ENCODE measurements at regions not wholly inside any gene's neighbourhood (a gene's known extent, or its start where the extent isn't known, plus 50 kb on each side); places are given as distances from the start of the nearest gene placed in this dataset.

DNA sequence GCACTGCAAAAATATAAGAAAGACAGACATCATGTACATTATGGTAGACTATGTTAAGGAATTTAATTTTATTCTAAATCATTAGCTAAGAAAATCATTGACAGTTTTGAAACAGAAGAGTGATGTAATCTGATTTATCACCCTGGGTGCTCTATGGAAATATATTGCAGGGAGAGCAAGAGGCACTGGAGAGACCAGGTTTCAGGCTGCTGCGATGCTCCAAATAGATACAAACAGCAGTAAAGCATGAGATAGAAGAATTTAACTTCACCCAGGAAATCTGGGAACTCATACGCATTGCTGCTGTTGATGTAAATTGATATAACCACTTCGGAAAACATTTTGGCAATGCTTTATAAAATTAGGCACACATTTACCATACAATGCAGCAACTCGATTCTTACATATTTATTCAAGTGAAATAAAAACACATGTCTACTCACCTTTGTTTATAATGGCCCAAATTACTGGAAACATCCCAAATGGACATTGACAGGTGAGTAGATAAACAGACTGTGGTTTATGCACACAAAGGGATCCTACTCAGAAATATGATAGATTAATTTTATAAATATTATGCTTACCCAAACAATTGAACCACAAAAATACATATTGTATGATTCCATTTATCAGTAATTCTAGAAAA is 535.1 kb upstream of the CHORDC1 start:
- WGBS (ENCODE audit: insufficient coverage), result 94% methylated on average over 2 of the region's 4 CpGs
- CTCF ChIA-PET, result no interaction called here
- H3K4me3 ChIP-seq (ENCODE audit: control insufficient read depth in 1 of 7, extremely low read depth in 1 of 7, insufficient read depth in 4 of 7, low read depth in 2 of 7, low read length in 6 of 7), result no peak overlapping the region
- no peaks in the 10 kb centered on the region for H3K9me3 ChIP-seq (ENCODE audit: control extremely low read depth in 1 of 5, control insufficient read depth in 4 of 5, insufficient read depth in 2 of 5, low read depth in 1 of 5, low read length in 4 of 5)
- POLR2A ChIA-PET, result no interaction called here
- H3K36me3 ChIP-seq (ENCODE audit: control insufficient read depth in 4 of 4, insufficient read depth in 4 of 4, low read length in 3 of 4), result no peaks in the 10 kb centered on the region
- no peak for DNase-seq
- H3K27me3 ChIP-seq (replicated peaks in 2 of 5; ENCODE audit: control insufficient read depth in 4 of 5, insufficient read depth in 5 of 5, low read length in 4 of 5), result no peaks in the 10 kb centered on the region
- H3K27ac ChIP-seq (ENCODE audit: insufficient read depth in 1 of 2, low read depth in 1 of 2, low read length in 2 of 2, poor library complexity in 1 of 2, severe bottlenecking in 2 of 2), result no peak overlapping the region
- H3K4me1 ChIP-seq (ENCODE audit: control extremely low read depth in 1 of 4, control insufficient read depth in 4 of 4, insufficient read depth in 4 of 4, low read length in 3 of 4), result no peaks in the 10 kb centered on the region

DNA sequence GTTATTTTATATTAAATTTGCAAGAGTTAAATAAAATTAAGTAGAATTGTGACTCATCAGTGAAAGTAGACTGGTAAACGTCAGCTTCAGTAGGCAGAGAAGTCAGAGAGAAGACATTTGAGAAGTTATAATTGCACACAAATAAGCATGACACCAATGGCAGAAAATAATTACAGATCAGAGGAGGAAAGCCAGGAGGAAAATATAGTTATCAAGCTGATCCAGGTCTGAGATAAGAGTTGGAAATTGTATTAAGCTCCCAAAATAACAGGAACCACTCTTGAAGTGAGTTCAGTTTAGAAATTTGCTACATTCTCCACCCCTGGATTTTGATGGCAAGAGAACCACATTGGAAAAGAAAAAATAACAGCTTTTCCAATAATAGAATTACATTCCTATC is 533.8 kb upstream of the CHORDC1 start:
- Histone ChIP-seq H3K4me3 (ENCODE audit: control insufficient read depth in 1 of 7, extremely low read depth in 1 of 7, insufficient read depth in 4 of 7, low read depth in 2 of 7, low read length in 6 of 7) (no peak overlapping the region), H3K4me1 (ENCODE audit: control extremely low read depth in 1 of 4, control insufficient read depth in 4 of 4, insufficient read depth in 4 of 4, low read length in 3 of 4) (no peaks in the 10 kb centered on the region), H3K27ac (ENCODE audit: insufficient read depth in 1 of 2, low read depth in 1 of 2, low read length in 2 of 2, poor library complexity in 1 of 2, severe bottlenecking in 2 of 2) (no peak overlapping the region), H3K36me3 (ENCODE audit: control insufficient read depth in 4 of 4, insufficient read depth in 4 of 4, low read length in 3 of 4) (no peaks in the 10 kb centered on the region), H3K9me3 (ENCODE audit: control extremely low read depth in 1 of 5, control insufficient read depth in 4 of 5, insufficient read depth in 2 of 5, low read depth in 1 of 5, low read length in 4 of 5) (no peaks in the 10 kb centered on the region), H3K27me3 (replicated peaks in 2 of 5; ENCODE audit: control insufficient read depth in 4 of 5, insufficient read depth in 5 of 5, low read length in 4 of 5) (no peaks in the 10 kb centered on the region)
- ChIA-PET POLR2A (no interaction called here), CTCF (no interaction called here)
- DNase-seq, result no peak
- no CpG with 5 or more reads among the region's 1 CpG for WGBS (ENCODE audit: insufficient coverage)

DNA sequence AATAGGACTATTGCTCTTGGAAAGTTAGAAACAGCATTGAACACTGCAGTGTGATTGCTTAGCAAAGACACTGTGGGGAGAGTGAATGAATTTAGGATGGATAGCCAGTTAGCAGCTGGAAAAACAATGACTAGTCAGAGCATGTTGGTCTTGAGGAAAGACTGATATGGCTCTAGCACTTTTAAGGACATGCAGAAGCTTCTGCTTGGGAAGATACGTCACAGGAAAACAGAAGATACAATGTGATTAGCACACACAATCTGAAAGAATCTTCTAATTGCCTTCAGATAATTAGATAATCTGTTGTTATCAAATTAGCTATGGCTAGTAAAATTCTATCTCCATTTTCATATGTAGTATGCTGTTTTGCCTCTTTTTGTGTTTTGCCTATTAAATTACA is 530.7 kb upstream of the CHORDC1 start:
- no peaks in the 10 kb centered on the region for H3K4me1 ChIP-seq (ENCODE audit: control extremely low read depth in 1 of 4, control insufficient read depth in 4 of 4, insufficient read depth in 4 of 4, low read length in 3 of 4)
- DNase-seq, result no peak
- H3K27ac ChIP-seq (ENCODE audit: insufficient read depth in 1 of 2, low read depth in 1 of 2, low read length in 2 of 2, poor library complexity in 1 of 2, severe bottlenecking in 2 of 2), result no peak overlapping the region
- H3K9me3 ChIP-seq (ENCODE audit: control extremely low read depth in 1 of 5, control insufficient read depth in 4 of 5, insufficient read depth in 2 of 5, low read depth in 1 of 5, low read length in 4 of 5), result no peaks in the 10 kb centered on the region
- POLR2A ChIA-PET, result no interaction called here
- no peak overlapping the region for H3K4me3 ChIP-seq (ENCODE audit: control insufficient read depth in 1 of 7, extremely low read depth in 1 of 7, insufficient read depth in 4 of 7, low read depth in 2 of 7, low read length in 6 of 7)
- H3K27me3 ChIP-seq (replicated peaks in 2 of 5; ENCODE audit: control insufficient read depth in 4 of 5, insufficient read depth in 5 of 5, low read length in 4 of 5), result no peaks in the 10 kb centered on the region
- CTCF ChIA-PET, result no interaction called here
- no CpG with 5 or more reads among the region's 1 CpG for WGBS (ENCODE audit: insufficient coverage)
- no peaks in the 10 kb centered on the region for H3K36me3 ChIP-seq (ENCODE audit: control insufficient read depth in 4 of 4, insufficient read depth in 4 of 4, low read length in 3 of 4)

DNA sequence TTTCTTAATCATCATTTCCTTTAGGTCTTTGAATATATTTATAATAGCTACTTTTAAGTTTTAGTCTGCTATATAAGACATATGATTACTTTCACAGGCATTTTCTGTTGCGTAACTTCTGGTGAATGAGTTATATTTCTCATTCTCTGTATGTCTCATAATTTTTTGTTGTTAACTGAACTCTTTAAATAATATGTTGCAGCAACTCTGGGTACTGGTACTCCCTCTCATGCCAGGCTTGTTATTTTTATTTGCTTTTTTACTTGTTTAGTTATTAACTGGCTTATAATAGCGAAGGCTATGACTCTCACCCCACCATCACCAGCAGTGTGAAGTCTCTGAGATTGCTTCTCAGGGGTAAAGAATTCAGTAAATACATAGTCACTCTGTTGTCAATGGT is 524.2 kb upstream of the CHORDC1 start:
- Histone ChIP-seq H3K4me3 (ENCODE audit: control insufficient read depth in 1 of 7, extremely low read depth in 1 of 7, insufficient read depth in 4 of 7, low read depth in 2 of 7, low read length in 6 of 7) (no peak overlapping the region), H3K4me1 (ENCODE audit: control extremely low read depth in 1 of 4, control insufficient read depth in 4 of 4, insufficient read depth in 4 of 4, low read length in 3 of 4) (no peaks in the 10 kb centered on the region), H3K9me3 (ENCODE audit: control extremely low read depth in 1 of 5, control insufficient read depth in 4 of 5, insufficient read depth in 2 of 5, low read depth in 1 of 5, low read length in 4 of 5) (peaks cover 0 to 6% (median 2%) of the 10 kb centered on the region in 5 experiments), H3K36me3 (ENCODE audit: control insufficient read depth in 4 of 4, insufficient read depth in 4 of 4, low read length in 3 of 4) (no peaks in the 10 kb centered on the region), H3K27ac (ENCODE audit: insufficient read depth in 1 of 2, low read depth in 1 of 2, low read length in 2 of 2, poor library complexity in 1 of 2, severe bottlenecking in 2 of 2) (no peak overlapping the region), H3K27me3 (replicated peaks in 2 of 5; ENCODE audit: control insufficient read depth in 4 of 5, insufficient read depth in 5 of 5, low read length in 4 of 5) (no peaks in the 10 kb centered on the region)
- DNase-seq, result no peak
- WGBS (ENCODE audit: insufficient coverage), result no CpG with 5 or more reads among the region's 2 CpGs
- ChIA-PET CTCF (no interaction called here), POLR2A (no interaction called here)

DNA sequence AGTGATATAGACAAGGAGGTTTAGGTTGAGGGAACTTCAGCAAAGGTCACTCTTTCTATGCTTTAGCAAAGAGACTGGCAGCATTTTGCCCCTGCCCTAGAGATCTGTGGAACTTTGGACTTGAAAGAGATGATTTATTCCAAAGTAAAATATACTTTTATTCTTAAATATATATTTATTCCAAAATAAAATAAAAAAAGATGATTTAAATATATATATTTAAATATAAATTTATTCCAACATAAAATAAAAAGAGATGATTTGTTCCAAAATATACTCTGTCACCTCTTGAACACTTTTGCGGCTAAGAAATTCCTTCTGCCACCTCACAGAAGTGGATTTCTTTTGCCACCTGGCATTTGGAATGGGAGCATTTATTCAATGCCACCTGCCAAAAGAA is 521.3 kb upstream of the CHORDC1 start:
- POLR2A ChIA-PET, result no interaction called here
- CTCF ChIA-PET, result no interaction called here
- H3K27ac ChIP-seq (ENCODE audit: insufficient read depth in 1 of 2, low read depth in 1 of 2, low read length in 2 of 2, poor library complexity in 1 of 2, severe bottlenecking in 2 of 2), result no peak overlapping the region
- DNase-seq, result no peak
- no peaks in the 10 kb centered on the region for H3K27me3 ChIP-seq (replicated peaks in 2 of 5; ENCODE audit: control insufficient read depth in 4 of 5, insufficient read depth in 5 of 5, low read length in 4 of 5)
- H3K9me3 ChIP-seq (ENCODE audit: control extremely low read depth in 1 of 5, control insufficient read depth in 4 of 5, insufficient read depth in 2 of 5, low read depth in 1 of 5, low read length in 4 of 5), result peaks cover 0 to 6% (median 2%) of the 10 kb centered on the region in 5 experiments
- no peaks in the 10 kb centered on the region for H3K4me1 ChIP-seq (ENCODE audit: control extremely low read depth in 1 of 4, control insufficient read depth in 4 of 4, insufficient read depth in 4 of 4, low read length in 3 of 4)
- no CpG with 5 or more reads among the region's 1 CpG for WGBS (ENCODE audit: insufficient coverage)
- no peaks in the 10 kb centered on the region for H3K36me3 ChIP-seq (ENCODE audit: control insufficient read depth in 4 of 4, insufficient read depth in 4 of 4, low read length in 3 of 4)
- H3K4me3 ChIP-seq (ENCODE audit: control insufficient read depth in 1 of 7, extremely low read depth in 1 of 7, insufficient read depth in 4 of 7, low read depth in 2 of 7, low read length in 6 of 7), result no peak overlapping the region

DNA sequence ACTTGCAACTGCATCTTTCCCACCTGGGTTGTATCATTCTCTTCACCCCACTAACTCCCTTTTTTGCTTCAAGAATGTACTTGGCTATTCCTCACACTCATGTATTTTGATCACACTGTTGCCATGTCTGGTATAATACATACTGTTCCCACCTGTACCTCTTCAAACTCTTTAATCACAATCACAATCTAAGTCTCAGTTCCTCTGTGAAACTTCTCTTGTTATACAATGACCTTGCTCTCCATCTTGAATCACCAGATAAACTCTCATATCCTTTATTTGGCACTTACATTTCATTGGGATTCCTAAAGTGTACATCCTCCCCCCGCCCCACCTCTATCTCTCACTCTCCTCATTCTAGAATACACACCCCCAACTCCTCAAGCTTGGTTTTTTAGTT is 516.0 kb upstream of the CHORDC1 start:
- DNase-seq, result no peak
- CTCF ChIA-PET, result no interaction called here
- Histone ChIP-seq H3K27me3 (replicated peaks in 2 of 5; ENCODE audit: control insufficient read depth in 4 of 5, insufficient read depth in 5 of 5, low read length in 4 of 5) (no peaks in the 10 kb centered on the region), H3K27ac (ENCODE audit: insufficient read depth in 1 of 2, low read depth in 1 of 2, low read length in 2 of 2, poor library complexity in 1 of 2, severe bottlenecking in 2 of 2) (no peak overlapping the region), H3K9me3 (ENCODE audit: control extremely low read depth in 1 of 5, control insufficient read depth in 4 of 5, insufficient read depth in 2 of 5, low read depth in 1 of 5, low read length in 4 of 5) (no peaks in the 10 kb centered on the region), H3K4me3 (ENCODE audit: control insufficient read depth in 1 of 7, extremely low read depth in 1 of 7, insufficient read depth in 4 of 7, low read depth in 2 of 7, low read length in 6 of 7) (no peak overlapping the region), H3K36me3 (ENCODE audit: control insufficient read depth in 4 of 4, insufficient read depth in 4 of 4, low read length in 3 of 4) (no peaks in the 10 kb centered on the region), H3K4me1 (ENCODE audit: control extremely low read depth in 1 of 4, control insufficient read depth in 4 of 4, insufficient read depth in 4 of 4, low read length in 3 of 4) (no peaks in the 10 kb centered on the region)
- WGBS (ENCODE audit: insufficient coverage), result no CpG with 5 or more reads among the region's 1 CpG
- POLR2A ChIA-PET, result no interaction called here

DNA sequence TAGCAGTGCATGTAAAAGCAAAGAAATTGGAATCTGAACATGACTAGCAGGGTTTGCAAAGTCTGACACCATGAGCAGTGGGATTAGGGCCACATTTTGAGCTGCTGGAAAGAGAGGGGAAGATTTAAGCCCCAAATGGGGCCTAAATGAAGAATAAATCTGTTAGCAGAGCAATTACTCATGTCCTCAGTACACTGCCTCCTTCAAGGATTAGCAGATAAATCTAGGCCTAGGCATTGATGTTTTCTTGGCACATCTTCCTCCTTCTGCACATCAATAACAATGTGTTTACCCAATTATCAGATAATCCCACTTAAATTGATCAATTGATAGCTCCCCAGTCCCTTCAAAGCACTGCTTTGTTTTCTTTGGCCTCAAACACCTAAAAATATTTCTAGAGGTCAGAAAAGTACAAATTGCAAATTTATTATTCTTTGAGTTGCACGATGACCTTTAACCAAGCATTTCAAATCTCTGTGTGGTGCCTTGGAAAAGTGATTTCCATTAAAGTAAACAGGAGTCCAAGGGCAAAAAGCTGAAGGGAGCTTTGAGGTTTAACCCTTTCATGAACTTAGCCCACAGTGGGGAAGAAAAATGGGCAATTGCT is 514.7 kb upstream of the CHORDC1 start:
- 33% methylated on average over 1 of the region's 1 CpG for WGBS (ENCODE audit: insufficient coverage)
- no peak for DNase-seq
- ChIA-PET CTCF (no interaction called here), POLR2A (no interaction called here)
- no peaks in the 10 kb centered on the region for H3K36me3 ChIP-seq (ENCODE audit: control insufficient read depth in 4 of 4, insufficient read depth in 4 of 4, low read length in 3 of 4)
- H3K4me3 ChIP-seq (ENCODE audit: control insufficient read depth in 1 of 7, extremely low read depth in 1 of 7, insufficient read depth in 4 of 7, low read depth in 2 of 7, low read length in 6 of 7), result no peak overlapping the region
- H3K27me3 ChIP-seq (replicated peaks in 2 of 5; ENCODE audit: control insufficient read depth in 4 of 5, insufficient read depth in 5 of 5, low read length in 4 of 5), result no peaks in the 10 kb centered on the region
- no peaks in the 10 kb centered on the region for H3K9me3 ChIP-seq (ENCODE audit: control extremely low read depth in 1 of 5, control insufficient read depth in 4 of 5, insufficient read depth in 2 of 5, low read depth in 1 of 5, low read length in 4 of 5)
- no peak overlapping the region for H3K27ac ChIP-seq (ENCODE audit: insufficient read depth in 1 of 2, low read depth in 1 of 2, low read length in 2 of 2, poor library complexity in 1 of 2, severe bottlenecking in 2 of 2)
- no peaks in the 10 kb centered on the region for H3K4me1 ChIP-seq (ENCODE audit: control extremely low read depth in 1 of 4, control insufficient read depth in 4 of 4, insufficient read depth in 4 of 4, low read length in 3 of 4)
